ENCODE measurements at regions not wholly inside any gene's neighbourhood (a gene's known extent, or its start where the extent isn't known, plus 50 kb on each side); places are given as distances from the start of the nearest gene placed in this dataset.
"Not testable (repeated sequence)": the region's sequence is repeated elsewhere in the genome, so short reads cannot be mapped to it uniquely, and the experiment has no call there.

DNA sequence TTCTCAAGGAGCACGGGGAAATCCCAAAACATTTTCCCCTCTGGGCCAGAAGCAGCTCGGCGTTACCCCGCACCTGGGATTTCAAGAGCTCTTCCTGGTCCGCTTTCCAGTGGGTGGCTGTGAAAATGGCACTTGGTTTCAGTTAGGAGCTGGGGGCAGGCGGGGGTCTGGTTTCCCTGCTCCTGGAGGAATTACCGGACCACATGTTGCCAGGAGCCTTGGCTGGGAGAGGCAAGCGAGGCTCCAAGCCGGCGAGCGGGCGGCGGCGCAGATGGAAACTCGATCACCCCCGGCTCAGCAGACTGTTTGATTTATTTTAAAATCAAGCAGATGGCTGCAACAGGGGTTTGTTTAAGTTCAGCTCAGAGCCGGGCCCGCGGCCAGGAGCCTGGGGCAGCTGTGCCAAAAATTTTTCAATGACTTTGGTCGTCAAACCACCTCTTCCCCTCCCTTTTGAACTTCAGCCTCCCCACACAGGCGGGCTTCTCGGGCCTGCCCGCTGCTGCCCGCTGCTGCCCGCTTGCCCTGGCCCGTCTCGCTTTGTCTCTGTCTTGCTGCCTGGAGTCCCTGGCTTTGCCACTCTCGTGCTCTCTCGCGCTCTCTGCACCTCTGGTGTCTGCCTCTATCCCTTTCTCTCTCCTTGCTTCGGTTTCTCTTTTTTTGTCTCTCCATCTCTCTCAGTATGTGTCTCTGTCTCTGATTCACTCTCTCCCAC is 108.0 kb upstream of the CIBAR2 start:
- no peak for DNase-seq (ENCODE audit: extremely low read depth in 1 of 2, low read depth in 1 of 2)

DNA sequence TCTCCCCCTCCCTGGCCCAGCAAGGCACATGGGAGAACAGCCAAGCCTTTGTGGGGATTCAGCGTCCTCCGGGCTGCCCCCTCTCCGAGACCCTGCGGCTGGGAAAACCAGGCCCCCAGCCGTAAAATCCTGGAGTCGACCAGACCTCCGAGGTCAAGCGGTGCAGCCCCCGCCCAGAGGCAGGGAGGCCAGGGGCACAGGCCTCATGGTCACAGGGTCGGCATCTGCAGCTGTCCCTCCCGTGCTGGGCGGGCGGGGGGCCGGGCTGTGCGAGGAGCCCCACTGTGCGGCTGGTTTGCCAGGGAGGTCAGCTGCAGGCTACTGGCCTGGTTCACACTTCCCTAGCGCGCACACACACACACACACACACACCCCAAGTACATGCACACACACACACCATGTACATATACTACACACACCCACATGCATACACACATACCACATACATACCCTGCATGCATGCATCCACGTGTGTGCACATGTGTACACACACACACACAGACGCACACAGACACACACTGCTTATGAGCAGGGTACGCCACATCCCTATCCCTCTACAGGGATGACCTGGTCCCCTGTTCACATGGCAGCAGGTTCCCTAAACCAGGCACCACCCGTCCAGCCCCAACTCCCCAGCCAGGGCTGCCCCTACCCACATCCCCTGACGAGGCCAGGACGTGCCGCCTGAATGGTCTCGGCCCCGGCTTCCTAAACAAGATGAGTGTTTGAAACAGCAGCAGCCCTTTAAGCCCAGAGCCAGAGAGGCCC is 108.9 kb upstream of the CIBAR2 start:
- DNase-seq (ENCODE audit: extremely low read depth in 1 of 2, low read depth in 1 of 2) = no peak

DNA sequence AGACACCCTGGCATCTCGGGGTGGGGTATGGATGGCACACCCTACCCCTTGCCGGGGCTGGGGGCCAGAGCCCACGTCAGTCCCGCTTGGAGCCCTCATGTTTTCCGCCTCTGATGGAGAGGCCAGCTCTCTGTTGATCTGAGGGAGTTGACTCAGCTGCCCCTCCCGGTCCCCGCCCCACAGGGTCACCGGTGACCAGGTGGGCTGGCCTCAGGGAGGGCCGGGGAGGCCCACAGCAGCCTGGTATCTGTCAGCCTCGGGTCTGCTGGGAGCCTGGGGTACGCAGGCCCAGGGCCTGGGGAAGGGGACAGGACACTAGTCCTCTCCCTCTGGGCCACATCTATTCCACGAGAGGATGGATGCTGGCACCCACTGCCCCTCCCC is 109.5 kb upstream of the CIBAR2 start:
- DNase-seq (ENCODE audit: extremely low read depth in 1 of 2, low read depth in 1 of 2) = no peak

DNA sequence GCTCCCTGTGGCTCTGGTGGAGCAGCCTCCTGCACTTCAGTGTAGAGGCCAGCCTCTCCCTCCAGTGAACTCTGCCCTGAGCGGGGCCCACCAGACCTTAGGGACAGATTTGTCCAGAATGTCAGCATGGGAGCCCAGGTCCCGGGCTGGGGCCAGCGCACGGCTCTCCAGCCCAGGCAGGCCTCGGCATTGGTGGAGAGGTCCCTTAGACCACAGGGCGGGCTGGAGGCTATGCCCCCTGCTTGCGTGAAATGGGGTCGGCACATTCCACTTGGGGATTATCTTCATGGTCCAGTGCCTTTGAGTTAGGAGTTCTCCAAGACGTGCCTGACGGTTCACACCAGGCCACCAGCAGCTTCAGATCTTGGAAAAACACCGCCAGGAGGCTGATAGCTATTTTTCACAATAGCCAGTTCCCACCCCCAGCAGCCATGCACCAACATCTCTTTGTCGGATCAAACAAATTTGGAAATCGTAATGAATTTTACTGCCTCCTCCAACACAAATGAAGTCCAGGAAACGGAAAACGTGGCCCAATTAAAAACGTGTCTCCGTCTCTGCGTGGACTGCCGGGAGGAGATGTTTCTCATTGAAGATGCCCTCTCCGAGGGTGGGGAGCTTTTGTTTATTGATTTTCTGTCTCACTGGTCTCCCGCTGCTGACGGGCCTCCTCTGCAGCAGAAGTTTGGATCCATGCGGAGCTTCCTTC is 110.0 kb upstream of the CIBAR2 start:
- DNase-seq (ENCODE audit: extremely low read depth in 1 of 2, low read depth in 1 of 2) = no peak

DNA sequence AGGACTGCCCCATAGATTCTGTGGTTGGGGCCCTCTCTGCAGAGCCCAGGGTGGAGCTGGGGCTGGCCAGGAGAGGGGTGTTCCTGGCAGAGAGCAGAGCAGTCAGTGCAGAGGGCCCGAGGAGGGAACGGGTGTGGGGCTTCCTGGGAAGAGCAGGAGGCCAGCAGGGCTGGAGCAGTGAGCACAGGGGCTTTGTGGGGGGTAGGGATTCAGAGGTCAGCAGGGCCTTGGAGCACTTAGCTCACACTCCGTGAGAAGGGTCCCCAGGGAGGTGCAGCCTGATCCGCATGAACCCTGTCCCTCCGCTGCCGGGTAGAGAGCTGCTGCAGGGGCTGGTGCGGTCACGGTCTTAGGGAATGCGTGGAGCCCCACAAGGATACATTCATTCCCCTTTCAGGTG is 113.0 kb upstream of the CIBAR2 start:
- DNase-seq (ENCODE audit: extremely low read depth in 1 of 2, low read depth in 1 of 2) = no peak

DNA sequence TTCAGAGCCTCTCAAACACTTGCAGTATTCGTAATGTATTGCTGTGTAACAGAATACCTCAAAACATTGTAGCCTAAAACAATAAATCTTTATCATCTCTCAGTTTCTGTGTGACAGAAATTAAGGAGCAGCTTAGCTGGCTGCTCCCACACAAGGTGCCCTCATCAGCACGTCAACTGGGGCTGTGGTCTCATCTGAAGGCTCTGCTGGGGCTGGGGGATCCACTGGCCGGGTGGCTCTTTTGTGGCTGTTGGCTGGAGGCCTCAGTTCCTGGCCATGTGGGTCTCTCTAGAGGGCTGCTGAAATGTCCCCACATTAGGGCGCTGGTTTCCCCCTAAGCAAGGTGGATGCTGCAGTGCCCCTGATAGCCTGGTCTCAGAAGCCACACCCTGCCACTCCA is 113.4 kb upstream of the CIBAR2 start:
- DNase-seq (ENCODE audit: extremely low read depth in 1 of 2, low read depth in 1 of 2) = no peak

DNA sequence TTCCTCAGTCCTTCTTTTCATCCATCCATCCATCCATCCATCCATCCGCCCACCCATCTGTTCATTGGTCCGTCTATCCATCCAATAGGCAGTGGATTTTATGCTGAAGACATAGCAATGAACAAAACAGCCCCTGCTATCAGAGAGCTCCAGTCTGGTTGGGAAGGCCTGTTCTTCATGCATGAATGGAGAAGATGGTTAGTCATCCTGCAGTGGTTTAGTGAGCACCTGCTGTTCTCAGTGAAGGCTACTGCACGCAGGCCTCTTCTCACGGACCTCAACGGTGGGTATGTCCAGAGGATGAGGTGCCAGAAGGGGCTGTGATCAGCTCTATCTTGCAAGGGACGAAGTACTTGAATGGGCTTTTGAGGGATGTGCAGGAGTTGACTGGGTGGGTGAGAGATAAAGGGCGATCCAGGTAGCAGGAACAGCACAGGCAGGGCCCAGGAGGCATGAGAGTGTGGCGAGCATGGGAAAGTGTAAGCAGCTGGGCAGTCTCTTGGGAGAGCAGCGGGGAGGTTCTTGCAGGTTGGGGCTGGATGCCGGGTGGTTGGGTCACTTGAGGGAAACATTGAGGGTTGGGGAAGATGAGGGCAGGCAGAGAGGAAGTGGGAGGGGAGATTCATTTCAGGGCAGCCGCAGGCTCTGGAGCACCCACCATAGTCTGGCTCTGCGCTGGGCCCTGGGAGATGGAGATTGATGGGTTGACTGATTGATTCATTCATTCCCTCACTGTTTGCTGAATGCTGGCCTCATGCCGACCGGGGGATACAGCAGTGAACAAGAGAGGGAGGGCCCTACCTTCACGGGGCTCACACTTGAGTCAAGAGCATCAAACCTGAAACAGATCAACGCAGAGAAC is 115.0 kb upstream of the CIBAR2 start:
- DNase-seq (ENCODE audit: extremely low read depth in 1 of 2, low read depth in 1 of 2) = no peak

DNA sequence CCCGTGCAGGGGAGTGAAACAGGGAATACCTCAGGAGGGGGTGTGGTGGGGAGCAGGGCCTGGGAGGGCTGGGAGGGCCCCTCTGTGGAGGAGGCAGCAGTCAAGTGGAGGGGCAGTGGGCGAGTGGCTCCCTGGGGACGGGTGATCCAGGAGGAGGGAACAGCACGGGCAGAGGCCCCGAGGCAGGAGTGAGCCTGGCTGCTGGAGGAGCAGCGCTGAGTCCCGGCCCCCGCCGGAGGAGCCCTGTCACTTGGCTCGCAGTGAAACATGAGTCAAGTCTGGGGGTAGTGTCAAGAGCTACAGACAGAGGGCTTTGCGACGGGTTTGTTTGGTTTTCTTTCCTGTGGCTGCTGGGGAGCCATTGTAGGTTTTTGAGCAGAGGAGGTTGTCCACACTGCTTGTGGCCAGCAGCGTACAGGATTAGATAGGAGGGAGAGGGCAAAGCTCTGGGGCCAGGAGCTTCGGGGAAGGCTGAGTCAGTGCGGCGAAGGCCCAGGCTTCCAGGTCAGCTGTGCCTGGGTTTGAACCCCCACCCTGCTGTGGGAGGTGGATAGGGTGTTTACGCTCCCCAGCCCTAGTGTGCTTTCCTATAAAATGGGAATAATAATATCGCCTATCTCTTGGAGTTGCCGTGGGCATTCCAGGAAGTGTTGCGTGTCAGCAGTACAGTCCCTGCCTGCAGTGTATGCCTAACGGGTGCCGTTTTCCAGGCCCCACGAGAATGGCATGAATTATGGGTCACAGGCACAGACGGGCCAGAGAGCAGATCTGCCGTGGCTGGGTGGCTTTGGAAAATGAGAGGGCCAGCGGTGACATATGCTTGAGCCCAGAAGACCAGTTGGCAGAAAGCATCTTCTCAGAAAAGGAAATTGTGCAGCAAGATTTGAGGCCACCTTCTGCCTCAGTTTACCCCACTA is 115.9 kb upstream of the CIBAR2 start:
- DNase-seq (ENCODE audit: extremely low read depth in 1 of 2, low read depth in 1 of 2) = no peak

DNA sequence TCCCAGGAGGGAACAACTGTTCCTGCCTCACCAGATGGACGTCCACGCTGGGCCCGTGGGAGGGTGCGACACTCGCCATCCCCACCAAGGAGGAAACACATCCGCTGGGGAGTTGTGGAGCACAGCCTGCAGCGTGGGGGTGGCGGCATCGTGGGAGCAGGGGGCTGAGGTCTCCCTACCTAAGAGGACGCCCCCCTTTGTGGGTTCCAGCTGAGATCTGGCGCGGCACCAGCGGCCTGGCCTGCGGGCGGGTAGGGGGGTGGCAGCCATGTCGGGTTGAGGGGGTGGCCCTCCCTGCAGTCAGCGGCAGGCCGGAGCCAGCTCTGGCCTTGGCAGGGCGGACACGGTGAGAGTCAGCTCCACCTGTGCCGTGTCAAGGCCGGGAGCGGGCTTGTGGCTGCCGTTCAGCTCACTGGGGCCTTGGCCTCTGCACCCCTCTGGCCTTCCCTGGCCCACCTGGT is 116.7 kb upstream of the CIBAR2 start:
- DNase-seq (ENCODE audit: extremely low read depth in 1 of 2, low read depth in 1 of 2) = no peak

DNA sequence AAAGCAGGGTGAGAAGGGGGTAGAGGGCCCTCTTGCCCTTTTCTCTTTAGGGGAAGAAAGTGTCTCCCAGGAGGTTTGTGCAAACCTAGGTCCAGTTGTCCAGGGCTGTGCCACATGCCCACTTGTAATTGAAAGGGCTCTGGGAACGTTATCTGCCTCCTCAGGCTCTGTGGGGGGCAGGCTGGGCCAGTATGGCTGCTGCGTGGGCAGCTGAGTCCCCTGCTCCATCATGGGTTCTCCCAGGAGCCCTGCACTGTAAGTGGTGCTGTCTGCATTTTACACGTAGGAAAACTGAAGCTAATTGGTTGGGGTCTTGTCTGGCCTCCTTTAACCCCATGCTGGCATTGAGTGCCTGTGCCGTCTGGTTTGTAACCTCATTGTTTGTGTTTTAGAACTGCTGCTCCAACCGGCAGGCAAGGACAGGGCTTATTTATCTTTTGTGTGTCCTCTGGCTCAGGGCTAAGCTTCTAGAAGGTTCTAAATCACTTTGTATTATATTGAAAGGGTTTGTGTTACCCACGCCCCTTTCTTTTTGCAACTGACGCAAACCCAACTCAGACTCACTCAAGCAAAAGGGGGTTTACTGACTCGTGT is 117.7 kb upstream of the CIBAR2 start:
- DNase-seq (ENCODE audit: extremely low read depth in 1 of 2, low read depth in 1 of 2) = no peak

DNA sequence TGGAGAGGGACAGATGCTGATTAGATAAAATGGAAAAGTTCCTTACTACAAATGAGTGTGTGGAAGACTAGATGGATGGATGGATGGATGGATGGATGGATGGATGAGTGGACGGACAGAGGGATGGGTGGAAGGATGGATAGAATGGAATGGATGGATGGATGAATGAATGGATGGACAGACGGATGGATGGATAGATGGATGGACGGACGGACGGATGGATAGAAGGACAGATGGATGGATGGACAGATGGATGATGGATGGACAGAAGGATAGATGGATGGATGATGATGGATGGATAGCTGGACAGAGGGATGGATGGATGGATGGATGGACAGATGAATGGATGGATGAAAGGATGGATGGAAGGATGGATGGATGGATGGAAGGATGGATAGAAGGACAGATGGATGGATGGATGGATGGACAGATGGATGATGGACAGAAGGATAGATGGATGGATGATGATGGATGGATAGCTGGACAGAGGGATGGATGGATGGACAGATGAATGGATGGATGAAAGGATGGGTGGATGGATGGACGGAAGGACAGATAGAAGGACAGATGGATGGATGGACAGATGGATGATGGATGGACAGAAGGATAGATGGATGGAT is 118.6 kb upstream of the CIBAR2 start:
- DNase-seq (ENCODE audit: extremely low read depth in 1 of 2, low read depth in 1 of 2) = not testable (repeated sequence)

DNA sequence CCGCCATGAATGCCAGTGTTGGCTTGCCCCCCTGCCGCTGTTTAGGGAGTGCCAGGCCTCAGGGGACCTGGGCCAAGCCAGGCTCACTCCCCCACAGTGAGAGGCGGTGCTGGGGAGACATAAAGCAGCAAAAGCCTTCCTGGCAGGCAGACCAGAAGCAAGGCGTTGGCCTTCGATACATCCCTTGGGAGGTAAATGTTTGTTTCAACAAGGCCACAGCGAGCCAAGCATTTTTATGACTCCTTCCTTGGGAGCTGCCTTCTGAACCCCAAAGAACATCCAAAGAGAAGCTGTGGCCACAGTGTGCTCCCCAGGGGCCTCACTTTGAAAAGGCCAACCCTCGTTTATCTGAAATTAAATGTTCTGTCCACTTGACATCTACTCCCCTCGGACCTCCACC is 119.7 kb upstream of the CIBAR2 start:
- no peak for DNase-seq (ENCODE audit: extremely low read depth in 1 of 2, low read depth in 1 of 2)

DNA sequence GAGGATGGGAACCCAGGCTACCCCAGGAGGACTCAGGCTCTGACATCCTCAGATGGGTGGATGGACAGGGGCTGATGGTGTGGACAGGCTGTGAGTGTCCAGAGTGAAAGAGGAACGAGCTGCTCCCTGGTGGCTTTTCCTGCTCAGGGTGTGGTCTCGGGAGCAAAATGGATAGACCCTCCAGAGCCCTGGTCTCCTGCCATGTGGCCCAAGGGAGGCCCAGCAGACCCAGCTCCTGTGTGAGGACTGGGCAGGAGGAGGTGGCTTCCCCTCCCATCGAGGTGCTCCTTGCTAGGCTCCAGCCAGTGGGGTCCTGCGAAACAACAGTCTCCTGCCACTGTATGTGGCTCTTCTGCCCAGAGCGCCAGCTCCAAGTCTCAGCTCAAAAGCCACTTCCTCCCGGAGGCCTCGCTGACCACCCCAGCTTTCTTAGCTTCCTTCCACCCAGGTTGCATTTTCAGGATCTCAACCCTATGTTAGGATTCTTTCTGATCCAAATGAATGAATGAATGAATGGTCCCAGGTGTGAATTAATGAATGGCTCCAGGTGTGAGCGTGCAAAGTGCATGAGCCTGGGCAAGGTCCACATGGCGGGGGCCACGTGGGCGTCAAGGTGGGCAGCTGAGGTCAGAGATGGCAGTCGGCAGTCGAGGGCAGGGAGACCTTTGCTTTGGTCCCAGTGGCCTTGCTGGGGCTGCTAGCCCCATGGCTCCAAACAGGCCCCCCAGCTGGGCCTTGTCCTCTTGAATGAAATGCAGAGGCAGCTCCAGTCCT is 120.3 kb upstream of the CIBAR2 start:
- DNase-seq (ENCODE audit: extremely low read depth in 1 of 2, low read depth in 1 of 2) = no peak

DNA sequence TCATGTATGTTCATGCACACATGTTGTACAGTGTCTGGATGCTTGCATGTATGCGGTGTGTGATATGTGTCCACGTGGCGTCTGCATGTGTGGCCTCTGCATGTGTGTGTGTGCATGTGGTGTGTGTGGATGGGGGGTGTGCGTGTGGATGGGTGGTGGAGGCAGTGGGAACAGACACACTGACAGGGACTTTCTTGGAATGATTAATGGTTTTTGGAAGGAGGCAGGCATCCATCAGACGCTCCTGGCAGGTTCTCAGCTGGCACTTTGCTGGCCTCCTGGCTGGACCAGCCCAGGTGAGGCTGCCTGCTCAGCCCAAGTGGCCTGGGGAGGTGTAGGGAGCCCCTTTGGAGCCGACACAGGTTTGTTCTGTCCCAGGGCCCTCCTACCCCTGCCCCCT is 121.2 kb upstream of the CIBAR2 start:
- DNase-seq (ENCODE audit: extremely low read depth in 1 of 2, low read depth in 1 of 2) = no peak

DNA sequence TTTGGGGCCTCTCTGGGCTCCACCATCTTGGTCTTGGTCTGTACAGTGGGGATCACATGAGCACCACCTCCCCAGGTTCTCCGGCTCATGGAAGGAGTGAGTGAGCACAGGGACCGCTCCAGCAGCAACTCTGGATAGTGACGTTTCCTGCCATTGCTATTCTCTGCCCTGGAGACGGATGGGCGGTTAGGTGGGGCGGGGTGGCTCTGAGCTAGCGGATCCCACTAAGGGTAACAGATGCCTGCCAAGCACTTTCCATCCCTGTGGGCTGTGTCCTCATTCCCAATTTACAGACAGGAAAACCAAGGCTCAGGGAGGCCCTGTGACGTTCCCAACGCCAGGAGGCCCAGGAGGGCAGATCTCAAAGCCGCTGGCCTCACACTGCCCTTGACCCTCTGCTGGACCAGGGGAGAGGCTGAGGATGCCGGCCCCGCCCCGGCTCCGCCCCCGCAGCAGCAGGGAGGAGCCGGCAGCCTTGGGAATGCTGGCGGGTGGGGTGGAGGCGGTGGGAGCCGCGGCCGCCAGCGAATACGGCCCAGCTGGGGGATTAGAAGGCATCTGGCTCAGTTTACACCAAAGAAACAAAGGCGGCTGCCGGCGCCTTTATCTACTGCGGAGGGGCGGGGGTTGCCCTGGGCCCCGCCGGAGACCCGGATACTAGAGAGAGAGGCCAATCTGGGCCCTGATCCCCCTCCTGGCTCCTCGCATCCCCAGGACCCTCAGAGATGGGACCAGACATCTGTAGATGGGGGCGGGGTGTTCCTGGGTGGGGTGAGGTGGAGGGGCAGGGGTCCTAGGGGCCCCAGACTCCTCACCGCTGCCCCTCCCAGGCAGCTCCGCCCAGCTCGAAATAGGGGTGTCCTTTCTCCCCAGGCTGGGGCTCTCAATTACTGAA is 122.3 kb upstream of the CIBAR2 start:
- DNase-seq (ENCODE audit: extremely low read depth in 1 of 2, low read depth in 1 of 2) = no peak

DNA sequence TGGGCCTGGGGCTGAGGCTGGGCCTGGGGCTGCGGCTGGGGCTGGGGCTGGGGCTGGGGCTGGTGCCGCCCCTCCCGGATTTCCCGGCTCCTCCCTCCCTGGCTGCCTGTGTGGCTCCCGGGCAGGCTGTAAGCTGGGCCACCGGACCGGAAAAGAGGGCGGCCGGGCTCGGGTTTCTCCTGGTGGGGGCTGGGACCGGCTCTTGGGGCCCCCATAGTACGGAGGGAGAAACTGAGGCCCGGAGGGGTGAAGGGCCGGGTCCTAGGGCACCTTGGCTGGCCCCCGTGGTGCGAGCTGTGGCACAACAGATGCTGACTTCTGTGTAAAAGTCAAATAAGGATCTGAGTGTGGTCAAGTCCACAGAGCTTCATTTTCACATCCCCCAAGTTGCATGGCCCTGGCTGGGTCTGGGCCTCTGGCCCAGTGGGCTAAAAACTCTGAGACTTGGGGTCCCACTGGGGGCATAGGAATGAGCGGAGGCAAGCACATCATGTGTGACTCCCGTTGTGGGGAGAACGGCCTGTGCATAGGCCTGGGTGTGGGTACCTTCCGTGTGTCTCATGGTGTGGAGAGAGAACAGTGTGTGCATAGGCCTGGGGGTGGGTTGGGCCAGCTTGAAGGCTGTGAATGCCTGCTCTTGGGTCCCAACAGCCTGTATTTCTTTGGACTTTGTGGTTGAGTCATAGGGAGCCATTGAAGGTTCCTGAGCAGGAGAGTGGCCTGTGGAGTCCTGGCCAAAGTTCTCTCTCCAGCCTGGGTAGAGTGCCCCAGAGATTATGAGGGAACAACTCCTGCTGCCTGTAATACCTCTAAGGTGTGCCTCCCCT is 123.9 kb upstream of the CIBAR2 start:
- DNase-seq (ENCODE audit: extremely low read depth in 1 of 2, low read depth in 1 of 2) = no peak

DNA sequence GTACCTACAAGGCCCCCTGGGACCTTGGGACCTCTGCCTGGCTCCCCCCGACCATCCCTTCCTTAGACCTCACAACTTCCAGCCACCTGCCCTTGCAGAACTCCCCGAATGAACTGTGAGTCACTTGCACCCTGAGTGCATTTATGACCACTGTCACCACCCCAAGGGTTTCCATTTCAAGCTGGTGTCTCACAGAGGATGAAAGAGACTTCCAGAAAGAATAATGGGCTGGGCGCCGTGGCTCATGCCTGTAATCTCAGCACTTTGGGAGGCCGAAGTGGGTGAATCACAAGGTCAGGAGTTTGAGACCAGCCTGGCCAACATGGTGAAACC is 124.5 kb upstream of the CIBAR2 start:
- DNase-seq (ENCODE audit: extremely low read depth in 1 of 2, low read depth in 1 of 2) = no peak
